ENCODE measurements at regions not wholly inside any gene's neighbourhood (a gene's known extent, or its start where the extent isn't known, plus 50 kb on each side); places are given as distances from the start of the nearest gene placed in this dataset.

GRCh38 chr6:115190534-115190933, 847.7 kb upstream of the HS3ST5 start:
- TF ChIP-seq EZH2 (IDR thresholded peaks at IDR 0.05; ENCODE audit: borderline replicate concordance, low read depth, low read length, severe bottlenecking) (no peak), POLR2A (IDR thresholded peaks at IDR 0.05; ENCODE audit: low read depth, low read length) (no peak), MYC (IDR thresholded peaks at IDR 0.05; ENCODE audit: low read depth, low read length) (no peak), CTCF (IDR thresholded peaks at IDR 0.05; ENCODE audit: extremely low read depth in 1 of 2, insufficient read depth in 1 of 2, low read depth in 1 of 2, low read length in 2 of 2) (no peak)
